K562 (cell line): ENCODE measurements at regions not wholly inside any gene's neighbourhood (a gene's known extent, or its start where the extent isn't known, plus 50 kb on each side); places are given as distances from the start of the nearest gene placed in this dataset.

Experiments used
- BDP1 ChIP-seq: IDR thresholded peaks from 3 replicates; pipeline ENCODE4 v1.6.1; 2011; ENCODE audit not compliant: insufficient read length, insufficient read depth
- E4F1 ChIP-seq: fragments of 250-450 bp; sonication (Bioruptor Pico); IDR thresholded peaks from 2 replicates; pipeline ENCODE4 v1.5.0; 2021; ENCODE audit warnings: mild to moderate bottlenecking, borderline replicate concordance
- POLR2G ChIP-seq: fragments of 200-400 bp; formaldehyde crosslinking; IDR thresholded peaks from 2 replicates; pipeline ENCODE4 v1.6.1; 2017; ENCODE audit warnings: low read depth, mild to moderate bottlenecking, antibody characterized with exemption, low read length, moderate library complexity
- ZNF318 ChIP-seq, 2 experiments: fragments of 450-650 bp; IDR thresholded peaks; 2 replicates each; pipeline ENCODE4 v1.6.1; 2016; ENCODE audit warnings: mild to moderate bottlenecking in 2 of 2, borderline replicate concordance in 1 of 2, low read depth in 1 of 2, moderate library complexity in 1 of 2

- no peak for TF ChIP-seq ZNF318 (IDR thresholded peaks at IDR 0.05; ENCODE audit: borderline replicate concordance in 1 of 2, low read depth in 1 of 2)
- no peak for TF ChIP-seq E4F1 (CRISPR knock-in tag)
- no peak for TF ChIP-seq BDP1
- no peak for TF ChIP-seq POLR2G
These were observed 163.4 kb upstream of the RTL1 start (continued) for GRCh38 chr14:101066826-101067510.
